ENCODE measurements at regions not wholly inside any gene's neighbourhood (a gene's known extent, or its start where the extent isn't known, plus 50 kb on each side); places are given as distances from the start of the nearest gene placed in this dataset.
A peak's percentile ranks its signal among the peaks of the same experiment; 100 is the strongest.

DNA sequence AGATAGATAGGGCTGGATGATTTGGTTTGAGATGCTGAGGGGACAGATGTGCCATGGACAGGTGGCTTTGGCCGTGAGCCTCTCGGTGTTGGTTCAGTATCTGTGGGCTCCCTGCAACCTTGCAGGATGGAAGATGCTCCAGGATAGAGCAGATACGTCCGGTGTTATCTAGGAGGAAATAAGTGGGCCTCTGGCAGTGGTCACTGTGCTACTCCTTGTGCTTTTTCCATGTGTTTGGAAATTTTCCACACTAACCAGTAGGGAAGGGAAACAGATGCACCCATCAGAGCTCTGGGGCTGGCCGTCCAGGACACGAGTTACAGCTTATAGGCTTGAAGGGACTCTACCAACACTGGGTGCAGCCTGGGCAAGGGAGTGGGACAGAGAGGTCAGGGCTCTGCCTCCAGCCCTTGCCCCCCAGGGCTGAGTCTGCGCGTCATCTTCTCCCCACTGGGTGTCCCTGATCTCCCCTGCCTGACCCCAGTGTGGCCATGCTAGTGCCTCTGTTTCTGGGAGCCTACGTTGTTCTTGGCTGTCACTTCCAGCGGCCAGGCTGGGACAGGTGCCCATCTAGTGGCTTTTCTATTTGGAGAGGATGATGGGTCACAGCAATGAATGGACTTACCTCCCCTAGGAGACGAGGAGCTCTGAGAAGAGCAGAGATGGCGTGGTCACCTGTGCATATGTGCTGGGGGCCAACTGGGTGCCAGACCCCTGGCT is 166.9 kb downstream of the SEC14L1 start:
- DNase-seq, result no peak

- peak; percentile 73 for DNase-seq
These were observed 168.3 kb downstream of the SEC14L1 start for GRCh38 chr17:77308861-77309726.

DNA sequence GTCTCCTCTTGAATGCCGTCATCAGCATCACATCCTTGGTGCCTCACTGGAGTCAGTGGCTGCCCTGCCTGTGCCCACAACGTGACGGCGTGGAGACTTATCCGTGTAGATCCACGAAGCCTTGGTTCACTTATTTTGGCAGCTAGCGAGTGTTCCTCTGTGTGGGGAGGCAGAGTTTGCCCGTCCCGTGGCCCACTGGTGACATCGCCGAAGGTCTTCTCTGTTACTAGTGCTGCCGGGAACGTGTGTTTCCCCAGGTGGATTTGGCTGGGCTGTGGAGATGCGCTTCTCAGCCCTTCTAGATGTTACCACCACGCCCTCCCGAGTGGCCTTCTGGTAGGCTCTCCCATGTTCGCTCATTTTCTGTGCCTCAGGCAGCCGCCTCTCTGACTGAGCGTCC is 169.6 kb downstream of the SEC14L1 start:
- no peak for DNase-seq

DNA sequence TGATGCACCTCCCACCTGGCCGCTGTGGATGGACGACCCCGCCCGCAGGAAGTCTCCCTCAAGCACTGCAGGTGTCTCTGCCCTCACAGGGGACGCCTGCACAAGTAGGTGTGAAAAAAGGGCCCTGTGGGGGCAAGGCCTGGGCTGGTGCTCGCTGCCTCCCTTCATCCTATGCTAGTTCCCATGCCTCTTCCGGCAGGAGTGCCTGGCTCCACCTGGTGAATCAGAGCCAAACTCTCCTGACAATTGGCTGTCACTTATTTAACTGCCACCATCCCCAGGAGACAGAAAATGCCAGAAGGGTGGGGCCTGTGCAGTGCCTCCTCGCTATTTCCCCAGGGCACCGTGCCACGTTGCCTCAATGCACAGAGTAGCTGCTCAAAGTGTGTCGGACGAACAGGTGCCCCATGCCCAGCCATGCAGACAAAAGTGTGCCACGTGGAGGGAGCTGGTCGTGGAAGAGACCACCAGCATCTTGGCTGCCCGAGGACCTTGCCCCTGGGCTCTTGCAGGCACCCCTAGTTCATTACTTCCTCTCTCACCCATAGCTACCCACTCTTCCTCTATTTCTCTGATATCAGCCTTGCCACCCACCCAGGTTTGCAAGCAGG is 170.7 kb downstream of the SEC14L1 start:
- no peak for DNase-seq

DNA sequence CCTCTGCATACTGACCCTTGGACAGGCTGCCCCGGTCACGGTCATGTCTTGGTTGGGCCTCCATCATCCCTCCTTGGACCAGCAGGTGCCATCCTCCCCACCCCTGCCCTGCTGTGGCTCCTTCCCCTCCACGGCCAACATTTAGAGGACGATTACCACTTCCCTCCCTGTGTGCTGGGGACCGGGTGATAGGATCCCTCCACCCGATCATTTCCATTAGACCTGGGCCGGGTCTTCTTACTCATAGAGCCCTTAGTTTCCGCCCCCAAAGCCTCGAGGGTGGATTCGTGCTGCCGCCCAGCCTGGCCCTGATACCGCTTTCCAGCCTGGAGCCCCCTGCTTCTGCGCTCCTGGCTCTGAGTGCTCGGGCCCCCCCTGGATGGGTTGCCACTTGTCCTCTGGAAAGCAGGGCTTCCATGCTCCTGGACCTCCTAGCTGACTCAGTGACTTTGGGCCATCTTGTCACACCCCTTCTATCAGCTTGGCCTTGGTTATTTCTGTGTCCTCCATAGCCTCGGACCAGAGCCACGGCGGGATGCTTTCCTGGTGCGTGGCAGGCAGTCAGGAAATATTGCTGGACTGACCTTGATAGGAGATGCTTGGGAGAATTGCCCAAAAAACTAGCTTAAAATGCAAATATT is 171.4 kb downstream of the SEC14L1 start:
- DNase-seq, result no peak

DNA sequence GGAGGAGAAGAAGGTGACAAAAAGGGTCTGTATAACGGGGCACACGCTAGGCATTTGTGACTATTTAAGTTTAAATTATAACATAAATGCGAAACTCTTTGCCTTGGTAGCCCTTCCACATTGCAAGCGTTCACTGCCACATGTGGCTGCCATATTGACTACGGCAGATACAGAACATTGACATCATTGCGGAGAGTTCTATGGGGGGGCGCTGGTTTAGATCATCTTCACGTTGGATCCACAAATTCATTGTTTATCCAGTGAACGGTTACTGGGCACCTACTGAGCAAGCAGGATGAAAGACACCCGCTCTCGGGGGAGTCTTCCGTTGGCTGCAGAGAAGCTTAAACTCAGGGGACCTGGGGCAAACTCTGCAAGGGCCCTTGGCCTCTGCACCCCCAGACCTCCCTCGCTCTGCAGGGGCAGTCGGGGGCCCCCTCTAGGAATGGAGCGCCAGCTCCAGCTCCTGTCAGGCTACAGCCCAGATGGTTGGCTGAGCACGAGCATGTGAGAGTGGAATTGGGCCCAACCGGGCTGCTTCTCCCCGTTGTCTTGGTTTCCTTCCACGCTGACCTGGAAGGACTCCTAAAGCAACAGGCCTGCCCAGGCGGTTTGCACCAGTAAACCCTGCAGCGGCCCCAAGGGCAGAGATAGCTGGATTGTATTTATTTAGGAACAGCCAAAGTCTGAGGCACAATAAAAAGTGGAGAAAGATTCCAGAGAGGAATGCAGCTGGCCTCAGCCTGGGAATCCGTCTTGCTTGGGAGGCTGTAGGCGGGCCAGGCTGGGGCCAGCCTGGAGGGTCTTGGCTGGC is 172.2 kb downstream of the SEC14L1 start:
- peak; percentile 83 for DNase-seq

DNA sequence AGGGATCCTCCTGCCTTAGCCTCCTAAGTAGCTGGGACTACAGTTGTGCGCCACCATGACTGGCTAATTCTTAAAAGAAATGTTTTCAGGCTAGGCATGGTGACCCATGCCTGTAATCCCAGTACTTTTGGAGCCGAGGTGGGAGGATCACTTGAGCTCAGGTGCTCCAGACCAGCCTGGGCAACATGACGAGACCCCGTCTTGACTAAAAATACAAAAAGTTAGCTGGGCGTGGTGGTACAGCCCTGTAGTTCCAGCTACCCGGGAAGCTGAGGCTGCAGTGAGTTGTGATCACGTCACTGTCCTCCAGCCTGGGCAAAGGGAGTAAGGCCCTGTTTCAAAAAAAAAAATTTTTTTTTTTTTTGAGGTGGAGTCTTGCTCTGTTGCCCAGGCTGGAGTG is 173.1 kb downstream of the SEC14L1 start:
- no peak for DNase-seq

DNA sequence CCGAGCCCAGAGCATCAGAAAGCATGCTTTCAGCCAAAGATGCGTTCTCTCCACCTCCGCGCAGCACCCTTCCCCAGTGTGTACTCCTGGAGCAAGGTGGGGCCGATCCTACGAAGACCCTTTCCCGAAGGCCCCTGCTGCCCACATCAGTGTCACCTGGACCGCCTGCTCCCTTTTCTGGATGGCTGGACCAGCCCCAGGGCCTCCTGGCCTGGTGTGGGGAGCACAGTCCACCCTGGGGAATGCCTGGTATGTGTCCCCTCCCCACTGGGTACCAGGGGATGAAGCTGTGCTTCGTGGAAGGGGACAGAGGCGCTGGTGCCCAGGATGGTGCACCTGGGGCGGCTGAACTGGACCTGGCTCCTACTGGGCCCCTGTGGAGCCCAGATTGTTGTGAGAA is 173.8 kb downstream of the SEC14L1 start:
- DNase-seq, result no peak

DNA sequence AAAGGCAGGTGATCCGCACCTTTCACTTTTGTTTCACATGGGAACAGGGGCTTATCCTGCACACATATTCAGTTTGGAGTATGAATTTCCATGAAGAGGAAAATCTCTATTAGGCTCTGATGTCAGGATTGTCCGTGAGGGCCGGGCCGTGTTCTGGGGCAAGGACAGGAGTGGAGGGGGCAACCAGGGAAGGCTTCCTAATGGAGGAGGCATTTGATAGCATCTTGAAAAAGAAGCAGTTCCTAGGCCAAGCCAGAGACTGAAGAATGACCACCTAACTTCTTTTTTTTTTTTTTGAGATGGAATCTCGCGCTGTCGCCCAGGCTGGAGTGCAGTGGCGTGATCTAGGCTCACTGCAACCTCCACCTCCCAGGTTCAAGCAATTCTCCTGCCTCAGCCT is 174.2 kb downstream of the SEC14L1 start:
- no peak for DNase-seq

GRCh38 chr17:77315551-77316190 is 174.9 kb downstream of the SEC14L1 start:
- DNase-seq, result no peak

DNA sequence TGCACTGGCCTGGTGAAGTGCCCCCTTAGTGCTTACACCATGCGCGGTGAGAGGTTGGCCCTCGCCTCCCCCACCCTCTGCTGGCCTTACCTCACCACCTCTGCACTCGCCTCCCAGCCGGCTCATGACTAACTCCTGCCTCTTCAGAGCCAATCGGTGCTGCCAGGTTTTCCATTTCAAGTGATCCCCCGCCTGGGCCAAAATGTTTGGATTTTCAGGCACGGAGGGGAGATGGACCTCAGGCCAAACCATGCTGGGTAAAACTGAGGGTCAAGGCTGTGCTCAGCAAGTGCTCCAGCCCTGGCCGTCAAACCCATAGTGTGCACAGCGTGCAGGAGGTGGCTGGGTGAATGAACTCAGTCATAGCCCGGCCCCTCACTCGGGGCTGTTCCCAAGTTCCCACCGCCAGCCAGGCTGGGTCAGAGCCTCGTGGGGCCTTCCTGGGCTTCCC is 175.4 kb downstream of the SEC14L1 start:
- DNase-seq, result no peak

DNA sequence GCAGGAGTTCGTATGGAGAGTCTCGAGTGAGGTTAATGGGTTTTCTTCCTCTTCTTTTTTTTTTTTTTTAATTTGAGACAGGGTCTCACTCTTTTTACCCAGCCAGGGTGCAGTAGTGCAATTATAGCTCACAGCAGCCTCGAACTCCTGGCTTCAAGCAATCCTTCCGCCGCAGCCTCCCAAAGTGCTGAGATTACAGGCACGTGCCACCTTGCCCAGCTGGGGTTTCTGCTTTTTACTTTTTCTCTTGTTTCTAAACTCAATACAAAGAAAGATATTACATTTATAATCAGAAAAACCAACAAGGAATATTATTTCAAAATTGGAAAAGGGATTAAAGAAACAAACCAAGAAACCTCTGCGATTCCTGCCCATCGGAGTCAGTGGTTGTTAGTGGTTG is 175.9 kb downstream of the SEC14L1 start:
- DNase-seq, result no peak

DNA sequence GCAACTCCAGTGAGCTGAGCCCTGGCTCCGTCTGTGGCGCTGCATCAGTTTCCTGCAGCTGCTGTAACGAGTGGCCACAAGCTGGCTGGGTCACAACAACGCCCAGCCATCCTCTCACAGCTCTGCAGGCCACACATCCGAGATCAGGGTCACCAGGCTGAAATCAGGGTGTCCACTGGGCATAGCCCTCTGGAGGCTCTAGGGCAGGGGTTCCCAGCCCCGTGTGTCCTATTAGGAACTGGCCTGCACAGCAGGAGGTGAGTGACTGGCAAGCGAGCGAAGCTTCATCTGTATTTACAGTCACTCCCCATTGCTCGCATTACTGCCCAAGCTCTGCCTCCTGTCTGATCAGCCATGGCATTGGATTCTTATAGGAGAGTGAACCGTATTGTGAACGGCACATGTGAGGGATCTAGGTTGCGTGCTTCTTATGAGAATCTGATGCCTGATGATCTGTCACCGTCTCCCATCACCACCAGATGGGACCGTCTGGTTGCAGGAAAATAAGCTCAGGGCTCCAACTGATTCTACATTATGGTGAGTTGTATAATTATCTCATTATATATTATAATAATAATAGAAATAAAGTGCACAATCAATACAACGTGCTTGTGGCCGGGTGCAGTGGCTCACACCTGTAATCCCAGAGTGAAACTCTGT is 176.5 kb downstream of the SEC14L1 start:
- no peak for DNase-seq

DNA sequence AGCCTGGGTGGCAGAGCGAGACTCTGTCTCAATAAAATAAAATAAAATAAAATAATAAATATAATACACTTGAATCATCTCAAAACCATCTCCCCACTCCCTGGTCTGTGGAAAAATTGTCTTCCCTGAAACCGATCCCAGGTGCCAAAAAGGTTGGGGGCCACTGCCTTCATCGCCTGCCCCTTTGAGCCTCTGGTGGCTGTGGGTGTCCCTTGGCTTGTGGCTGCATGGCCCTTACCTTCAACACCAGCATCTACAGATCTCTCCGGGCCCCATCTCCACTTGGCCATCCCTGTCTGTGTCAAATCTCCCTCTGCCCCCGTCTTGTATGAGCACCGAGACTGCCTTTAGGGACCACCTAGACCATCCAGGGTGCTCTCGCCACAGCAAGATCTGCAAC is 177.3 kb downstream of the SEC14L1 start:
- no peak for DNase-seq

GRCh38 chr17:77318491-77319210 is 177.9 kb downstream of the SEC14L1 start:
- DNase-seq, result no peak

GRCh38 chr17:77319211-77320043 is 178.7 kb downstream of the SEC14L1 start:
- peak; percentile 79 for DNase-seq

DNA sequence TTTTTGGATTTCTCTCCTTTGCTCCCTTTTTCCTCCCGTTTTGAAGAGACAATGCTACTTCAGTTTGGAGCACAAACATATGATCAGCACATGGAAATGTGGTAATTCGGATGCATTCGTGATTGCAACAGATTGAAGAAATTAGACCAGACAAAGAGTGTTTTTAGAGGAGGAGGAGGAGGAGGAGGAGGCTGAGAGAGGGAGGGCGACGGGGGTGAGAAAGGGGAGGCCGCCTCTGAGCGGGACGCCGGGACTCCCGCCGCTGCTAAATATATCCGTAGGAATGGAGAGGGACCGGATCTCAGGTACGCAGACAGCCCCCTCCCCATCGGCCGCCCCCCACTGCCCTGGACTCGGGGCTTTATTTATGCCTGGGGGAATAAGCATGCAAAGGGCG is 179.3 kb downstream of the SEC14L1 start:
- peak; percentile 59 for DNase-seq

- peak; percentile 36 for DNase-seq
These were observed 179.9 kb downstream of the SEC14L1 start for GRCh38 chr17:77320485-77321256.
